COLO668 (cell line): ENCODE measurements at regions not wholly inside any gene's neighbourhood (a gene's known extent, or its start where the extent isn't known, plus 50 kb on each side); places are given as distances from the start of the nearest gene placed in this dataset.
A peak's percentile ranks its signal among the peaks of the same experiment; 100 is the strongest.
"Not testable (repeated sequence)": the region's sequence is repeated elsewhere in the genome, so short reads cannot be mapped to it uniquely, and the experiment has no call there.

Experiments
- DNase-seq: peaks from one replicate; lab custom pipeline; 2025; ENCODE audit not compliant: unreplicated experiment; lab: John Stamatoyannopoulos, UW

DNA sequence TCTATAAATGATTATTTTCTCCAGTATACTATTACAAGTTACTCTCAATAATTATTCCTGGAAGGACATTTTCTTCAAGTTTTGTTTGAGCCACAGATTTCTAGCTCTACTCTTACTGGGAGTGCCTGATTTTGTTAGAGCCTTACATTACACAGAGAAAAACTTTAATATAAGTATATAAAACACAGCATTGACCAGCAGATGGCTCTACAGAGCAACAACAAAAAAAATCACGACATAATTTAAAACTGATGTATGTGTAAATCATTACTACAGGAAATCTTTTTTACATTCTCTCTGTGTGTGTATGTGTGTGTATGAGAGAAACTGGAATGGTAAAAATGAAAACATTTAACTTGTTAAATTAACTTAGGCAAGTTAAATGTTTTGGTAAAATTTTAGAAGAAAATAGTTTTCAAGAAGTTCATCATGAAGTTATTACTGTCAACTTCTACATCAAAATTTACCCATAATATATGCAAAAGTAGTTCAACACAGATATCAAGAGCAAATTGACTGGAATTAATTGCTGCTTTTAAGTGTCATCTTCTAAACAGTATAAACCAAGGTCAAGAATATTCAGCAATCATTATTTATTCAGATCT lies 103.3 kb downstream of the MDH1 start:
- DNase-seq = peak; percentile 3

DNA sequence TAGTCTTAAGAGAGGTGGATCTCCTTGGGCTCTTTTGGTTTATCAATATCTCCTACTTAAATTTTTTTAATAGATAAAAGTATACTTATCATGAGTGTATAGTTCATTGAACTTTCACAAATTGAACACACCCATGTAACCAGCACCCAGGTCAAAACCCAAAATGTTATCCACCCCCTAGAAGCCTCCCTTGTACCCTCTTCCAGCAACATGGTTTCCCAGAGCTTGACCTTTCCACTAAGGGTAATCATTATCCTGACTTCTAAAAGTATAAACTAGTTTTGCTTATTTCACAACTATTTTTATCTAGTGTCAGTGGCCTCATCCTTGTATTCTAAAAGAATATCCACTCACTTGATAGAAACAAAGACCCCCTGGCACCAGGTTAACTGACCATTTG lies 106.8 kb downstream of the MDH1 start:
- no peak for DNase-seq

DNA sequence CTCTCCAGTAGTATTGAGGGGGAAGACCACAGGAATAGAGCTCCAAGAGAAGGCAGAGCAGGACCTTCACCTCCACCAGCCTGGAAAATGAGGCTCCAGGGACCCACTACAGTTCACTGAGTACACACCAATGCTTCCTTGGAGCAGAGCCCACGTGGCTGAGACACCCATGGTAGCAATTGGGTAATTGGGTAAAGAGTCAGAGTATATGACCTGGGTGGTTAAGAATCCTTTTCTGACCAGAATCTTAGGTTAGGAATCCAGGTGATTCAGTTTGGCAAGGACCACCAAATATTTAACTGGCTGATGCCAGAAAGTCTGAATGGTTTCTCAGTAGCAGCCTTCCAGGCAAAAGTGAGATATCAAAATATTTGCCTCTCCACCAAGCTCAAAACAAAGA lies 107.7 kb downstream of the MDH1 start:
- no peak for DNase-seq

DNA sequence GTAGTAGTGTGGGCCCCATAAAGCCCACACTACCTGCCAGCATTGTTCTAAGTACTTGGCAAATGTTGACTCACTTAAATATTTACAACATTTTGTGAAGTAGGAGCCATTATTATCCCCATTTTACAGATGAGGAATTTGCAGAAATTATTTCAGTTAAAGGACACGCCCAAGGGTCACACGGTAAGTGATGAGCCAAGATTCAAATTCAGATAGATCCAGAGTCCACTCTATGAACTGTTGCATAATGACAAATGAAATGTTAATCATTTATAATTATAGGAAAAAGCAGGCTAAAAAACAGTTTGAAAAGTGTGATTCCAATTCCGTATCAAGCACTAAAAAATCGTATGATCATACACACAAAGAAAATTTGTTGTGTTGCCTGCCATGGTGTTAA lies 108.4 kb downstream of the MDH1 start:
- DNase-seq = no peak

DNA sequence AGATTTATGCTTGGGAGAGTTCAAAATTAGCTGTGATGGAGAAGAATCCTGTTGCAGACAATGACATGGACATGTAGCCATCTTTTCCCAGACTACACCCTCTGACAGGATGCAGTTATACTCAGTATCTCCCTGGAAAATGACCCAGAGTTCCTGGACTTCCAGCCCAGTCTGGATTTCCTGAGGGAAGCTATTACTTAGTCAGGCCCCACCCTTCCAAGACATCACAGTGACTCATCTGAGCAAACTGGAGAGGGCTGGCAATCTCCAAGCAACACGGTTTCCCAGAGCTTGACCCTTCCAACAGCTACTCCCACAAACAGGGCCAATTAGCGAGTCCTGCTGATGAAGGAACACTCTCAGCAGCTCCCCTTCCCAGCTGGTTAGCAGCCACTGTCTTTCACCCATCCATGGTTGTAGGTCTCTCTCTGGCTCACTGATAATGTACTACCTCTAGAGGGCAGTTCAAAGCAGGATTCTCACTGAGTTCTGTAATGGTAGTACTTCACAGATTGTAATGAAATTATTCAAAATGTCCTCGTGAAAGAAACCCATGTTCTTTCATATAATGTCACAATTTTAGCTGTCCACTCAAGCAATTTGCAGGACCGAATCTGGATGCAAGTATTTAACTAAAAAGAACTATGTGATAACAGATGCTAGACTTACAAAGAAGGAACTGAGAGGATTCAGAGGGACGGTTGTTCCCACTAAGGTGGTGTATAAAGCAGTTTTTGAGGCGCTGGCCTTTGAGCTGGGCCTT lies 110.2 kb downstream of the MDH1 start:
- peak; percentile 8 for DNase-seq

DNA sequence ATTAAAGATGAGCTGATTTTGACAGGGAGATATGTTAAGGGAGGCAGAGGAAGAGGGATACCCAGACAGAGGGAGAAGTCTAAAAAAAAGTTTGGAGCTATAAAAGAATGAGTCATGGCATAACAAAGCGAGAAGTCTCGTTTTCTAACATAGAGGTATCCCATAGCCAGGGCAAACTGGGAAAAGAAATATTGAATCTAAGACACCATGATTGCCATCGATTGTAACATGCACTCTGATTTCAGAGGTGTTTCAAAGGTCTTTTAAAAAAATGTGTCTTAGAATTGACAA lies 110.7 kb downstream of the MDH1 start:
- DNase-seq = no peak

DNA sequence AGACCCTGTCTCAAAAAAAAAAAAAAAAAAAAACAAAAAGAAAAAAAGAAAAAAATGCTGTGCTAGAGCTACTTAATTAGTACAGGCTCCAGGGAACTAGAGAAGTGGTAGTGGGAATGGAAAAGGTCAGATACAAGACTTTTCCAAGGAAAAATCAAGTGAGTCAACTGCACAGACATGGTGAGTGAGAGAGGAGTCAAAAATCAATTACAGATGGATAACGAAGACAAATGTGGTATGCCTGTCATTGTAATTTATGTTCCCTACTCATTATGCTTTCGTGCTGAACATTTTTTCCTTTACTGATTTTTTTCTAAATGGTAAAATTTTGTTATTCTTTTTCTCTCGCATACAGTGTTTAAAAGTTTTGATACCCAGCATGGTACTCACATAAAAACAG lies 111.5 kb downstream of the MDH1 start:
- no peak for DNase-seq

DNA sequence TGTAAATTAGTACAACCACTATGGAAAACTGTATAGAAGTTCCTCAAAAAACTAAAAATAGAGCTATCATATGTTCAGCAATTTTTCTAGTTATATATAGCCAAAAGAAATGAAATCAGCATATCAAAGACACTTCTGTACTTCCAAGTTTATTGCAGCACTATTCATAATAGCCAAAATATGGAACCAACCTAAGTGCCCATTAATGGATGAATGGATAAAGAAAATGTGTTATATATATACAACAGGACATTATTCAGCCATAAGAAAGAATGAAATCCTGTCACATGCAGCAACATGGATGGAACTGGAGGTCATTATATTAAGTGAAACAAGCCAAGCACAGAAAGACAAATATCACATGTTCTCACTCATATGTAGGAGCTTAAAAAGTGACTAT lies 112.6 kb downstream of the MDH1 start:
- DNase-seq = no peak

DNA sequence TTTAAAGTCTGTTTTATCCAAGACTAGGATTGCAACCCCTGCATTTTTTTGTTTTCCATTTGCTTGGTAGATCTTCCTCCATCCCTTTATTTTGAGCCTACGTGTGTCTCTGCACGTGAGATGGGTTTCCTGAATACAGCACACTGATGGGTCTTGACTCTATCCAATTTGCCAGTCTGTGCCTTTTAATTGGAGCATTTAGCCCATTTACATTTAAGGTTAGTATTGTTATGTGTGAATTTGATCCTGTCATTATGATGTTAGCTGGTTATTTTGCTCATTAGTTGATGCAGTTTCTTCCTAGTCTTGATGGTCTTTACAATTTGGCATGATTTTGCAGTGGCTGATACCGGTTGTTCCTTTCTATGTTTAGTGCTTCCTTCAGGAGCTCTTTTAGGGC lies 117.3 kb downstream of the MDH1 start:
- DNase-seq = not testable (repeated sequence)

DNA sequence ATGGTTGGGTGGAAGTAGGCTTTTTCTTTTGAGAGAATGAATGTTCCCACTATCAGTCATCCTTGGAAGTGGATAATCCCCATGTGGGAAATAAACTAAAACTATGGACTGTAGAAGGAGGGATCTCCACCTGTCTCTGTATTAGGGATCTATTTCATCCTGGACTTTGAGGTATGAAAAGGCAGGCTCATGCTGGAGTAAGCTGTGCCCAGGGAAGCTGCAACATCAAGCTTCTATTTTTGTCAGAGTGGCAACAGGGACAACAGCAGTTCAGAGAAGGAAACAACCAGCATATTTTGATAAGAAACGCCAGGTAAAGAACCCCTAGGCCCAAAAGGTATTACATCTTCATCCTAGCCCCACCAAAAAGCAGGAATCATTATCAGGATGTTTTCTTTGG lies 122.0 kb downstream of the MDH1 start:
- no peak for DNase-seq

DNA sequence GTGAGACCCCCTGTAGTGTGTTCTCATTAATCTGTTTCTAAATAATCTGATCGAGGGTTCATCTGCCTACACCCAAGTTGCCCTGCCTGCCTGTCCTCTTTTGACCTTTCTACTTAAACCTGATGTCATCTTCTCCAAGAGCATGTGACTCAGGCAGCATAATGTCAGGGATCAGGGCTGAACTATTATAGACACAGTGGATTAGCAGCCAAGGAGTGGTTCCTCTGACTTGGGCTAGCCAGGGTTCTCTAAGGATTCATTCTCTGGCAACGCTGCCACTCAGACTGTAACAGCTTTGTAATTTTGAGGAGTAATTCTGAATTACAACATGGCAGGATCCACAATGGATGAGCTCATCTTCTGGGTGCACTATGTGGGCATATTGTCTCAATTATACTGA lies 124.0 kb downstream of the MDH1 start:
- DNase-seq = no peak

DNA sequence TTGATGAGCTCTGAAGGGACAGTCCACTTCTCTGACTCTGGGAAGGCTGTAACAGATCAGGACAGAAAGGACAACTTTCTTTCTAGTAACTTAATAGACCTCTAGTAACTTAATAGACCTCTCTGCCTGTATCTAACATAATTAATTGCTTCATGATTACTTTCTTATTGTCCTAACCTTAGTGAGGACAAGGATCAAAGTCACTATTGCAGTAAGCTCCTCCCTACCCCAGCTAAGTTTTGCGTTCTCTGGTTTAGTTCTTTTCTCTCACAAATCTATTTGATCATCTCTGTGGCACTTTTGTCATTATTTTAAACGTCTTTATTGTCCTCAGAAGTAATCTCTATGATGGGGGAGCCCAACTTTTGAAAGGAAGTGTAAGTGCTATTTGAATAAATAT lies 125.5 kb upstream of the UGP2 start:
- no peak for DNase-seq

DNA sequence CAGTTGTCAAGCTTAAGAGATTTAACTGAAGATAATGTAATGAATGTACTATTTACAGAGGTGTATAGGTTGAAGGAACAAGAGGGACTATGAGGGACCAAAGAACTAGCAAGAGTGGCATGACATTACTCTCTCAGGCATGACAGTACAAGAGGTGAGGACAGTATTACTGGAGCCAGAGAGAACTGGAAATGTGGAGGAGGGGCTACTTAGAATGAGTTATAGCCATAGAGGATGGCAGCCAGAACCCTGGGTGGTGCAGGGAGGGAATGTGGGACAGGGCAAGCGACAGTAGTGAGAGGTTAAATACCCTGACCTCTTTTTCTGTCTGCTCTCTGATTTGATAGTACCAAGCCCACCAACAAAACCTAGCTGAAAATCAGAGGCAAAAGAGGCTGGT lies 122.6 kb upstream of the UGP2 start:
- DNase-seq = no peak

DNA sequence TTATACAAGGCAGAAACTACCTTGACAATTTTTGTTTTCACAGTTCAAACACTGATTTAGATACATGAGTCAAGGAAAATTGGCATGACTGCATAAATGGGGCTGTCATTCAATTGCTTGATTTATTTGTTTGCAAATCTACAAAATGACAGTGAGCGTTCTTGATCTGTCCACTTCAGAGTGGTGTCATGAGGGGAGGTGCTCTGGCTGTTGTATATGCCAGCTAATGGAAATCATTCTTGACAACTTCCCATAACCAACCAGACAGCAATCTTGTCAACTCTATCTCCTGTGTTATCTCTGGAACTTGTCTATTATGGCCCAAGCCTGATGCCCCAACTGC lies 120.6 kb upstream of the UGP2 start:
- no peak for DNase-seq

DNA sequence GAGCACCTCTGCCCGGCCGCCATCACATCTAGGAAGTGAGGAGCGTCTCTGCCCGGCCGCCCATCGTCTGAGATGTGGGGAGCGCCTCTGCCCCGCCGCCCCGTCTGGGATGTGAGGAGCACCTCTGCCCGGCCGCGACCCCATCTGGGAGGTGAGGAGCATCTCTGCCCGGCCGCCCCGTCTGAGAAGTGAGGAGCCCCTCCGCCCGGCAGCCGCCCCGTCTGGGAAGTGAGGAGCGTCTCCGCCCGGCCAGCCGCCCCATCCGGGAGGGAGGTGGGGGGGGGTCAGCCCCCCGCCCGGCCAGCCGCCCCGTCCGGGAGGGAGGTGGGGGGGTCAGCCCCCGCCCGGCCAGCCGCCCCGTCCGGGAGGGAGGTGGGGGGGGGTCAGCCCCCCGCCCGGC lies 119.4 kb upstream of the UGP2 start:
- not testable (repeated sequence) for DNase-seq

DNA sequence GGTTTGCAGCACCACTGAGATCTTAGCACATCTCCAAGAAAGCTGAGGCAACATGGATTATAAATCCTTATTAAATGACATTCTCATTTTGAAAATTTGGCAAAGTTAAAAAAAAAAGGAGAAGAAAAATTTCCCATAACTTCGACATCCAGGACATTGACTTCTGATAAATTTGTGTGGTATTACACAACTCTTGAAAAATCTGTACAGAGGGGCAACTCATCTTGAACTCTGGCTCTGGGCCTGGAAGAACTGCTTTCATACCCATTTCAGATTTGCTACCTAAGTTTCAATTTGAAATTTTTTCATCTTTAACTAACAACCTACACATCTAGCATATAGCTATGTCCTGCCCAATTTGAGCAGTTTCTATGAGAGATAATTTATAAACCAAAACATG lies 118.0 kb upstream of the UGP2 start:
- no peak for DNase-seq

DNA sequence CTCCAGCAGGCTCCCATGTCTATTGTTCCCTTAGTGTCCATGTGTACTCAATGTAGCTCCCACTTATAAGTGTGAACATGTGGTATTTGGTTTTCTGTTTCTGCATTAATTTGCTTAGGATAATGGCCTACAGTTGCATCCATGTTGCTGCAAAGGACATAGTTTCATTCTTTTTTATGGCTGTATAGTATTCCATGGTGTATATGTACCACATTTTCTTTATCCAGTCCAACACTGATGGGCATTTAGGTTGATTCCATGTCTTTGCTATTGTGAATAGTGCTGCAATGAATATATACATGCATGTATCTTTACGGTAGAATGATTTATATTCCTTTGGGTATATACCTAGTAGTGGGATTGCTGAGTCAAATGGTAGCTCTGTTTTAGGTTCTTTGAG lies 116.5 kb upstream of the UGP2 start:
- not testable (repeated sequence) for DNase-seq

DNA sequence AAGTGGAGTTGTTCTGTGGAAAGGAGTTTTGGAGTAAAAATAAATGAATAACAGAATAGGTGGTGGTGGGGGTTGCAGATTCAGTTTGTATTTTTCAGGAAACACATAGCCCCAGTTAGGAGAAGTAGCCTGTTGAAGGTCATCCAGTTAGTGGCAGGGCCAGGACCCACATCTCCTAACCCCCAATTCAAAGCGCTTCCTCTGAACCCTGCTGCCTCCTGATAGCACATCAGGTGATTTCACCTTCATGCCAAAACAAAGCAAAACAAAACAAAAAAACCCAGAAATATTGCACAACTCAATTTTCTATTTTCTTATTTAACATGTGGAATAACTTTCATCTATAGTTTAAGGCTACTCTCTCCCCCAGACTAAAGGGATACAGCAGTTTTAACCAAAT lies 112.3 kb upstream of the UGP2 start:
- DNase-seq = no peak

DNA sequence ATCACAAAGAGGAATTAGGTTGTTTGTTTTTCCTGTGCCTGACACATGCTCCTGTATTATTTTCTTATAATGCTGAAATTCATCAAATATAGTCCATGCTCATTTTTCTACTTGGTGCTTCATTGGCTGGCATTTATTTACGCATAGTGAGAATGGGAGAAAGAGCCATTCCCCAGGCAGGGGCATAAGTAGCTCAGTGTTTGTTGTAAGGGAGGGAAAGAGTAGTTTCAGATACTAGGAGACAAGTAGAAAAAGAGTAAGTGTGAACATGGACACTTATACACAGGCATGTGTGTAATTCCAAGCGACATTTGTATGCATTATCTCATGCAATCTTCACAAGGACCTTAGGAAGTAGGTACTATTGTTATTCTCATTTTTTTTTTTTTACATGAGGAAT lies 111.9 kb upstream of the UGP2 start:
- no peak for DNase-seq

DNA sequence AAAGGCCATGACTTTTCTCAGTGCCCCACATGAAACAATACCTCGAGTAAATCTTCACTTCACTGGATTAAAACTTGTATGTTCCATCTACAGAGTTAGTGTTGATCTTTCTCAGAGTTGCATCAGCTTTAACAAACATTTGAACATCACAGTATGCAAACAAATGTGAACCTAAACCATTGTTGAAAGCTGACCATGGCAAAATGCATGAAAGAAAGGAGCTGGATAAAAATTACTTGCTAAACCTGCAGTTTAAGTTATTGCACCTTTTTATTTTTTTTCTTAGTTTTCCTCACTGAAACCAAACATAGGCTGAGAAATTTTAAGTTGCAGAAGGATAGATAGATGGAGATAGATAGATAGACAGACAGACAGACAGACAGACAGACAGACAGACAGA lies 107.2 kb upstream of the UGP2 start:
- DNase-seq = no peak

DNA sequence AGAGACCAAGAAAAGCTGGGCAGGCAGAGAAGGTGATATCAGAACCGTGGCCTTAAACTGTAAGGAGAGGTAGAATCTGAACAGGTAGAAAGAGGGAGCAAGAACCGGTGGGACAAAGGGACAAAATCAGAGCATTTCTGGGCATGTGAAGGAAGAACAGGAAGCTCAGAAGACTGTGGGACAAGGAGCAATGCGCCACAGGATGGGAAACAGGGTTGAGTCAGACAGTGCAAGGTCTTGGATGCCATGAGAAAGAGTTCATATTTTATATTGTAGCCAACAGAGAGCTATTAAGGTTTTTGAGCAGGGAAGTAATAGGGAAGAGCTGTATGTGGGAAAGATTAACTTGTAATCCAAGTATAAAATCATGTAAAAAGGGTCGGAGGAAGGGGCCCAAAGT lies 106.4 kb upstream of the UGP2 start:
- no peak for DNase-seq

DNA sequence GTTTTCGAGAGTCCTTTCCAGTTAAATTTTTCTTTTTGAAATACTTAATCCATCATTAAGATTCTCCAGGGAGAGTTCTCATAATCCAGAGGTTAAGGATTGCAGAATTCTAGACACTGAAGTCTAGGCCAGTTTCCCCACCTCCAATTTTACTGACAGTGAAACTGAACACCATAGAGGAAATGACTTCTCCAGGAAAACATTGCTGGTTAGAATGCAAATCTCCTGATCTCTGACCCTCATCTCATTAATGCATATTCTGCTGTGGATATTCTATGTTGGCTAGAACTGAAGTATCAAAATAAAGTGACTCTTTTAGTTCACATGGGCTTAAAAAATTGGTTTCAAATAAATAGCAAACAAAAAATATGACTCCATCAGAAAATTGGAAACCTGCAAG lies 105.8 kb upstream of the UGP2 start:
- DNase-seq = no peak

DNA sequence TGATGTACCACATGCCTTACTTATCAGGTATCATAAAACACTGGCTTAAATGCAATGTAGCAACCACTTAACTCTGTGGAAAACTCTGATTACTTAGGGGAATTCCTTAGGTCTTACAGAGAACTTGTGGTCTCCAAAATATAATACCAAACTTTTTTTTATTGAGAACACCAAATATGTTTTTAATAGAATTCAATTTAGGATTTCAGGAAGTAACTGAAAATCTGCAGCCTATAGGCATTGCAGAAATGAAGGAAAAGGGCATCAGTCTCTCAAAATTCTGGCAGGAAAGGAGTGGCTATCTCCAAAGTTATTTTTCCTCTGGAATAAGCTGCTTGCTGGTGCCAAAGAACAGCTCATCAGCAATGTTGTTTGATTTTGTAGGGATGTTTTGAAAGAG lies 105.3 kb upstream of the UGP2 start:
- no peak for DNase-seq
